ENCODE measurements at regions not wholly inside any gene's neighbourhood (a gene's known extent, or its start where the extent isn't known, plus 50 kb on each side); places are given as distances from the start of the nearest gene placed in this dataset.
"Not testable (repeated sequence)": the region's sequence is repeated elsewhere in the genome, so short reads cannot be mapped to it uniquely, and the experiment has no call there.

DNA sequence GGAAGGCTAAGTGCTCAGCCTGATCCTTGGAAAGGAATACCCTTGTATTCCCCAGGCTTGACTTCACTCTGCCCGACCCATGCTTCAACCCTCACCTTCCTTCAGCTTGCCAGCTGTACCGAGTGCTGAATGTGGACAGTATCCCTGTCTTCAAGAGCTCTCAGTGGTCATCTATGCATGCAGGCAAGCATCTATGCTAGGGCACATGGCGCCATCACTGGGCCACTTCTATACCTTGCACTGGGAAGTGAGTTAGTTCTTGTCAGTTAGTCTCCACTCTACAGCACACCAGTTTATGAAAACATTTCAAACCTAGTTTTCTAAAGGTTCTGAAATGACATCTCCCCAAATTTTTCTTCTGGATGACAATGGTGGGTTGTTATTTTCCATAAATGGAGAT, 82.0 kb upstream of the MYRIP start:
- no peak for ATAC-seq
- intact Hi-C loops (cut with DNase I): no loop called here

DNA sequence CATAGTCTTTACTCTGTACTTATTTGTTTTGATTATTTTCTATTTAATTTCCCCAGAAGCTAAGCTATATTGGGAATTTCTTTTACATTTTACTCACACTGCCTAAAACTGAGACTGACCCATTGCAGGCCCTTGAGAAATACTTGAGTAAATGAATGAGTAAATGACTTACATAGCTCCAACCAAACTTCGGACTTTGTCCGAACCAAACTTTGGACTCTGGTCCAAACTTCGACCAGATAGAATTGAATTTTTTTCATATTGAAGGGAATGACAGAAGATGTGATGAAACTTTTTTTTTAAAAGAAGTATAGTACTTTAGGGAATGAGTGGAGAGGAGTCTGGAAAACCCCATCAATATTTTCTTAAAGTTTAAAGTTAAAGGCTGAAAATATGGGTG, 75.6 kb upstream of the MYRIP start:
- ATAC-seq: no peak
- no peak for DNase-seq (ENCODE audit: low spot score)
- intact Hi-C loops (cut with DNase I): no loop called here

More for the DNA sequence above, 82.0 kb upstream of the MYRIP start:
- DNase-seq (ENCODE audit: low spot score): no peak

DNA sequence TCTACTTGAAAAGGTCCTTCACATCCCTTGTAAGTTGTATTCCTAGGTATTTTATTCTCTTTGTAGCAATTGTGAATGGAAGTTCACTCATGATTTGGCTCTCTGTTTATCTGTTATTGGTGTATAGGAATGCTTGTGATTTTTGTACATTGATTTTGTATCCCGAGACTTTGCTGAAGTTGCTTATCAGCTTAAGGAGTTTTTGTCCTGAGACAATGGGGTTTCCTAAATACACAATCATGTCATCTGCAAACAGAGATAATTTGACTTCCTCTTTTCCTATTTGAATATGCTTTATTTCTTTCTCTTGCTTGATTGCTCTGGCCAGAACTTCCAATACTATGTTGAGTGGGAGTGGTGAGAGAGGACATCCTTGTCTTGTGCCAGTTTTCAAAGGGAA, 69.8 kb upstream of the MYRIP start:
- intact Hi-C loops (cut with DNase I); ATAC-seq; DNase-seq (ENCODE audit: low spot score): not testable (repeated sequence)

DNA sequence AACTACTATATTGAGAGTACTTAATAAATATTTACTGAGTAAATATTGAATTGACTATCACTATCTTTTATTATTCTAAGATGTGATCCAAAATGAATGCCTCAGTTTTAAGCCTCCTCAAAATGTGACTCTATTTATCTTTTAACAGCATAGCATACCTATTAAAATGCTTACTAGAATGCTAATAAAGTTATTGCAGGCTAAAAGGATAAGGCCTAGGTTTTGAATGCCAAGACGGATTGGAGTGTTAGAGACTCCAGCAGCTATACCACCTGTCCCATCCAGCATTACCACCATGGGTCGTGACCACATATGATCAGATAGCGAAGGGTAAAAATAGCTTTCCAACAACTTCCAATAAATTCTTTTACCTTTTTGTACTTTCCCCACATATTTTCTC, 64.7 kb upstream of the MYRIP start:
- DNase-seq (ENCODE audit: low spot score) (no peak), ATAC-seq (no peak)
- intact Hi-C loops (cut with DNase I): no loop called here

DNA sequence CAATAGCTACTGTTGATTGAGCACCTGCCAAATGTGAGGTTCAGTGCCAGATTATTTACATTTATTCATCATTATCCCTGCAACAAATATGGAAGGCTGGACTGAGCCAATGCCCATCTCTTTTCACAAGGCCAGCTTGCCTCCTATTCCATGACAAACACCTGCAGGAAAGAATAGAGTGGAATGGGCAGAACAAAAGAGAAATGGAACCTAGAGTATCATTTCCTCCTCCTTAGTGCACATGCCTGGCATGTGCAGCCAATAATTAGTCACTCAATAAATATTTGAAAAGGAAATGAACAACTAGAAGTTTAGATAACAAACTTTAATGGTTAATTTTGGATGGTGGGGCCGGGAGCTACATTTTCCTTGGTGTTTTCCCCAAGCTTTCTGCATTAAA, 61.4 kb upstream of the MYRIP start:
- ATAC-seq (no peak), DNase-seq (ENCODE audit: low spot score) (no peak)
- intact Hi-C loops (cut with DNase I): no loop called here

DNA sequence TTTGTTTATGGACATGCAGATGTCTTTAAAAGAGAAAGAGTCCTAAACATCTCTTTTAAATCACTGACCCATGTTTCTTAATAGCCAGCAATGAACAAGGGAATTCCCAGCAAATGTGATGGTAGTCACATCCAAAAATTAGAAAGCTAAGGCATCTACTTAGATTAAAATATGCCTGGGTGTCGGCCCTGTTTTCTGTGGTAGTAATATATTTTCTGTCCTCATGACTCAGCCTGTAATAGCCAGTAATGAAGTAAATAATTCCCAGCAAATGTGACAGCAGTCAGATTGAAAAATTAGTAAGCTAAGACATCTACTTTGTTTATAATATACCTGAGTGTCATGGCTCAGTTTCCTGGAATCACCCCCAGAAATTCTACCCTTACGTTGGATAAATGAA, 60.6 kb upstream of the MYRIP start:
- intact Hi-C loops (cut with DNase I): no loop called here
- ATAC-seq: no peak
- no peak for DNase-seq (ENCODE audit: low spot score)

DNA sequence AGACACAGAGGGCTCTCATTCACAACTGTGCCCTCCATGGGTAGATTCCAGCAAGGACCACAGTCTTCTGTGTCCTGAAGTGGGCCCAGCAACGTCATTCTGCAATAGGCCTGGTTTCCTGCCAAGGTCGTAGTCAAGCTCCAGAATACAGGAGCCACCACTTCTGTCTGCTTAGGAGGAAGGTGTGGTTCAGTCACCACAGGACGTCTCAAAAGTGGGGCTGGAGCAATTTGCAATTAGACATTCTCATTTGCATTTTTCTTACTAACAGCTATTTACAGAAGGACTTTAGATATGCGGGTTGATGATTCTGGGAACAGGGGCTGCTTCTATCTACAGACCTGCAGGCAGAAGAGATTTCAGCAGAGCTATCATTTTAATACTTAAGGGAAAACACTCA, 58.7 kb upstream of the MYRIP start:
- DNase-seq (ENCODE audit: low spot score) (no peak), ATAC-seq (no peak)
- intact Hi-C loops (cut with DNase I): no loop called here

DNA sequence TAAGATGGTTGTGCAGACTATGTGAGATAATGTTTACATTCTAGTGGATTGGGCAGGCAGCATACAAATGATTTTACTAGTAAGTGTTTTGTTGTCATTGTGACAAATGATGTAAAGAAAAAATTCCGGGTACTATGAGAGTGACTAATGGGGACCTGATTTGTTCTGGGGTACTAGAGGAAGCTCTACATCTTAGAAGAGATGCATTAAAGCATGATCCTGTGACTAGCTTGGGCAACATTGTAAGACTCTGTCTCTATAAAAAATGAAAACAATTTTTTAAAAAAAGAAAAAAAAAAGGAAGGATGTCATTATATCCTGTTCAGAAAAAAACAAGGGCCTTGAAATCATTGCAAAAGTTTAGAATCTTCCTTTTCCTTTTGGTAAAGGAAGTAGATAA, 58.1 kb upstream of the MYRIP start:
- ATAC-seq (no peak), DNase-seq (ENCODE audit: low spot score) (no peak)
- intact Hi-C loops (cut with DNase I): no loop called here

DNA sequence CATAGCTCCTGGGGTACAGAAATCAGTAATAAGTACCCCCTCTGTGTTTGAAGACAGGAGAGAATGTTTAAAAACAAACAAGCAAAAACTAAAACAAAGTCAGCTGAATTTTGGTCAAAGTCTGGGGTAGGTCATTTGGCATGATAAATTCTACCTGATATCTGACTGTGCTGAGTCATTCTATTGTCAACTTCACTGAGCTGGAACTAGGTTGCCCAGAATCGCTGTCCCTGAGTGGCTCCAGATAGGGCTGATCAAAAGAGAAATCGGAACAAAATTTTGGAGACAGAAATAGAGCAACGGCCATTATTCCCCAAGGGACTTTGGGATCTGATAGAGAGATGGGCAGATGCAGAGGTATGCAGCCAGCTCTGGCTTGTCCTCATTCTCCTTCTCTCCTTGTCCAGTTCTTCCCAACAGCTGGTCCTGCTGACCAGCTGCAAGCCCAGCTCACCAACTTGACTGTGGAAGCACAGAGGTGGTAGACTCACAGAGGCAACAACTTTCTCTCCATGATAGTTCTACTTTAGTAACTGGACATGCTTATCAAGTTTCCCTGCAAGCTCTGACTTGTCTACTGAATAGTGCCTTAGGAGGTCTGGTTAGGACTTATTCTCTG, 57.3 kb upstream of the MYRIP start:
- intact Hi-C loops (cut with DNase I): no loop called here
- DNase-seq (ENCODE audit: low spot score) (no peak), ATAC-seq (no peak)

DNA sequence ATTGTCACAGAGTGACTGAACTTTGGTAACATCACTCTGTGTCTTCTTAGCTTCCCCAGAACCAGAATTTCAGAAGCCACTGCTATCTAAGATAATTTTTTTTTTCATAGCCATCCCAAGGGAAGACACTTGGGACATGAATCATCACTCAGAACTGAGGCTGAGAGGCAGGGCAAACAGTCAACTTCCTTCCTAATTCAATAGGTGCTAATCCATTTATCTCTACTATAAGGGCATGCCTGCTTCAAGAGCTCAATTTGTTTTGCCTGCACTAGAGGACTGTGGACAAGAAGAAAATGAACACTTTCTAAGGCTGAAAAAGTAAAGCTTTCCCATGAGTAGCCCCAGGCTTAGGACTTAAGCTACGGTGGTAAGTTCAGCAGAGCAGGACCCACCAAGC, 56.7 kb upstream of the MYRIP start:
- DNase-seq (ENCODE audit: low spot score): no peak
- intact Hi-C loops (cut with DNase I): no loop called here
- ATAC-seq: no peak

DNA sequence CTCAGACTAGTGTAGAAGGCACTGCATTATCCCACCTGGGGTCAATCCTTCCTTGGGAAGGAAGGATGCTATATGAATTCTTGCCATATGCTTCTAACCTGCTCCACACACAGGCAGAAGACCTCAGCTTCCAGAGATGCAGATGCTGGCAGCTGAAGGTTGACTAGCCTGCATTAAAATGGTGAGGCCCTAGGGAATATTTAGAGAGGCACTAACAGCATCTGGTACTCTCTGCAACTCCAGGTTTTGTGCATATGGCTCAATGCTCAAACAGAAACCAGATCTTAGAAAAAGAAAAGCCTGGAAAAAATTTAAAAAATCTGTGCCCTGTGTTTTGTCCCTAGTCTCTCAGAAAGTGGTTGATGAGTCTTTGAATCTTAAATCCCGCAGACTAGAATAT, 56.0 kb upstream of the MYRIP start:
- intact Hi-C loops (cut with DNase I): no loop called here
- ATAC-seq (no peak), DNase-seq (ENCODE audit: low spot score) (no peak)

DNA sequence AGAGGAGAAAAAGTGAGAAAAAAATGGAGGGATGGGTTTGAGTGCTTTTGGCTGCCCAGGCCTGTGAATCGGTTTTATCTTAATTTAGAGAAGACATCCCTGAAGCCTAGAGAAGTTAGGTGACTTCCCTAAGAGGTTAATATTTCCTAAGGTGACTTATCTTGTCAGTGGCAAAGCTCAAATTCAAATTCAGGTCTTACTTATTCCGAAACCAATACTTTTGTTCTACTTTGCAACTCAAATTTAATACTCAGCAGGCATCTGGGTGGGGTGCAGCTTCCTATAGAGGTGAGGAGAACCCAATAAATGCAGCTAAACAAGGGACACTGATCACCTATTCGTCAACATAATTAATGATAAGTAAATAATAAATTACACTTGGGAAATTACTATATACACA, 54.9 kb upstream of the MYRIP start:
- intact Hi-C loops (cut with DNase I): no loop called here
- ATAC-seq: no peak
- DNase-seq (ENCODE audit: low spot score): no peak

DNA sequence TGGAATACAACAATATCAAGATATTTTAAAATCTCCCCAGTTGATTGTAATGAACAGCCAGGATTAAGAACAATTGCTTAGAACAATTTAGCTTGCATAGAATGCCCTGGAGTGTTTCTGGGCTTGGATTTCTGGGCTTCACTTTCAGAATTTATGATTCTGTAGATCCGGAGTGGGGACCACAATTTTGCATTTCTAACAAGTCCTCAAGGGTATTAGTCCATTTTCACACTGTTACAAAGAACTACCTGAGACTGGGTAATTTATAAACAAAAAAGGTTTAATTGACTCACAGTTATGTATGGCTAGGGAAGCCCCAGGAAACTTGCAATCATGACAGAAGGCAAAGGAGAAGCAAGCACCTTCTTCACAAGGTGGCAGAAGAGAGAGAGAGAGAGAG, 54.3 kb upstream of the MYRIP start:
- DNase-seq (ENCODE audit: low spot score): no peak
- no peak for ATAC-seq
- intact Hi-C loops (cut with DNase I): no loop called here

DNA sequence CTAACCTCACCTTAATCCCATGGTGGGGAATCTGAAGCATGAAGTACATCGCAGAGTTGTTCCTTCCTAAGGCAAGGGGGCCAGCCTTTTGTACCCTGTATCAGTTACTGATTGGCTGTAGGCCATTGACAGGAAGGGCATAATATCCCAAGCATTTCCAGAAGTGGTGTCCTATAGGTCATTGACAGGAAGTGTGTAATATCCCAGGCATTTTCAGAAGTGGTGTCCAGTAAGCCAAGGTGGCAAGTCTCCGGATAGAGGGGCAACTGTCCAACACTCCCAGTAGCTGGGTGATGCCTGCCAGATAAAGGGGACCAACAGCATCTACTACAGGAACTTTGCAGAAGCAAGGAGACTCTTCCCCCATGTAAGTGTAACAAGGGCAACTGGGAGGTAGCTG, 52.1 kb upstream of the MYRIP start:
- intact Hi-C loops (cut with DNase I): no loop called here
- ATAC-seq: no peak

More for the DNA sequence above, 52.1 kb upstream of the MYRIP start:
- DNase-seq (ENCODE audit: low spot score): no peak
